ENCODE measurements at regions not wholly inside any gene's neighbourhood (a gene's known extent, or its start where the extent isn't known, plus 50 kb on each side); places are given as distances from the start of the nearest gene placed in this dataset.

DNA sequence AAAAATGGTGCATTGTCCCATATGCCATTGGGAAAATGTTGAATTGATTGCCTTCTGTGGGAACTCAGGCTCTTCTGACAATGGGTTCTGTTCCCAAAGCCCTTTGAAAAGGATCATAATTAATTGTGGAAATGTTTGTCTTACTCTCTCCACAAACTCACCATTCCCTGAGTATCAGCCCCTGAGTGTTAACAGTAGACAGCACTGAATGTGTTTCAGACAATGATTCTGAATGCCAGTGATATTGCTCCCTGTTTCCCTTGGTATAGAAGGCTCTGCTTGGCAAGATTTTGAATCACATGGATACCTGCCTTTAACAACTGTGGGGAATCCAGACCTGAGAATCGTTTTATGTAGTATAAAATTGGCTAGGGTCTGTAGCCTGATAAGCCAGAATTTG is 1096.8 kb downstream of the ADGRL2 start:
- no peak overlapping the region for H3K27ac ChIP-seq
- H3K9ac ChIP-seq (ENCODE audit: insufficient read length), result no peak overlapping the region
- H3K36me3 ChIP-seq (ENCODE audit: insufficient read depth, low read length), result no peaks in the 10 kb centered on the region
- no peak for DNase-seq (ENCODE audit: low read depth, low spot score)
- TF ChIP-seq EZH2 (IDR thresholded peaks at IDR 0.05) (no peak), FOXP2 (optimal IDR thresholded peaks at IDR 0.05; ENCODE audit: control extremely low read depth, extremely low read length, insufficient read depth) (no peak), POLR2AphosphoS5 (IDR thresholded peaks at IDR 0.05; ENCODE audit: borderline replicate concordance, low read depth, low read length) (no peak)
- H3K9me3 ChIP-seq (ENCODE audit: low read depth, low read length), result no peaks in the 10 kb centered on the region
- no peak overlapping the region for H3K4me3 ChIP-seq

DNA sequence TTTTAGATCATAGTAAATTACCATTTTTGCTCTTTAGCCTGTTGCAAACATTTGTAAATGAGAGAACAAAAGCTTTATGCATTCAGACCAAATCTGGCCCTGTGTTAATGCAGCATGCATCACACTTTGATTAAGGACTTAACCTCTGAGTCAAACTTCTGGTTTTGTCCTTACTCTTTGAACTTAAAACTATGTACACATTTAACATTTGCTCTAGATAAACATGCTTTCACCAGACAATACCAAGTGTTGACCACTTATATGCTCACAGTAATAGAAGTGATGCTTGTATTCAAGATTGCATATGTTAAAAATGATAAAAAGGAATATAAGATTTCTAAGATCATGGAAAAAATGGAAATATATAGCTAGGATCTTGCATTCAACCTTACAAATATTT is 1095.3 kb downstream of the ADGRL2 start:
- no peak overlapping the region for H3K4me3 ChIP-seq
- no peak for TF ChIP-seq POLR2AphosphoS5 (IDR thresholded peaks at IDR 0.05; ENCODE audit: borderline replicate concordance, low read depth, low read length)
- TF ChIP-seq EZH2 (IDR thresholded peaks at IDR 0.05), result no peak
- no peak for TF ChIP-seq FOXP2 (optimal IDR thresholded peaks at IDR 0.05; ENCODE audit: control extremely low read depth, extremely low read length, insufficient read depth)
- H3K27ac ChIP-seq, result no peak overlapping the region
- H3K9me3 ChIP-seq (ENCODE audit: low read depth, low read length), result no peaks in the 10 kb centered on the region
- DNase-seq (ENCODE audit: low read depth, low spot score), result no peak
- H3K36me3 ChIP-seq (ENCODE audit: insufficient read depth, low read length), result no peaks in the 10 kb centered on the region
- H3K9ac ChIP-seq (ENCODE audit: insufficient read length), result no peak overlapping the region

DNA sequence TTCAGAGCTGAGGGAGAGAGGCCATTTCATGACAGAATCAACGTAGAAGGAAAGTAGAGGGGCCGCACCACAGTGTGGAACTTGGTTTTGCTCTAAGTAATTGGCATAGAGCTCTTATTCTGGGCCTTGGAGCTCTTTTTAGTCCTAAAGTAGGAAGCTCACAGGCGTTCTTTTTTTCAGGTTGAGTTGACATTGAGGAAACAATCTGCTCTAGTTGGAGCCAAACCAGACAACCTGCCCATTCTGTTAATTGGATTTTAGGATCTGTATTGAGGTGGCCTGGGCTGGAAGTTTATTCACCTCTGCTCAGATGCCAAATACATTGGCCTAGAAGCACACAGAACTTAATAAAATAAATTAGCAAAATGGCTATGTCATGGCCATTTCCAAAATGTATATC is 1093.9 kb downstream of the ADGRL2 start:
- Histone ChIP-seq H3K36me3 (ENCODE audit: insufficient read depth, low read length) (no peaks in the 10 kb centered on the region), H3K4me3 (no peak overlapping the region), H3K27ac (no peak overlapping the region), H3K9me3 (ENCODE audit: low read depth, low read length) (no peaks in the 10 kb centered on the region), H3K9ac (ENCODE audit: insufficient read length) (no peak overlapping the region)
- DNase-seq (ENCODE audit: low read depth, low spot score), result no peak
- TF ChIP-seq EZH2 (IDR thresholded peaks at IDR 0.05), result no peak
- no peak for TF ChIP-seq FOXP2 (optimal IDR thresholded peaks at IDR 0.05; ENCODE audit: control extremely low read depth, extremely low read length, insufficient read depth)
- no peak for TF ChIP-seq POLR2AphosphoS5 (IDR thresholded peaks at IDR 0.05; ENCODE audit: borderline replicate concordance, low read depth, low read length)

DNA sequence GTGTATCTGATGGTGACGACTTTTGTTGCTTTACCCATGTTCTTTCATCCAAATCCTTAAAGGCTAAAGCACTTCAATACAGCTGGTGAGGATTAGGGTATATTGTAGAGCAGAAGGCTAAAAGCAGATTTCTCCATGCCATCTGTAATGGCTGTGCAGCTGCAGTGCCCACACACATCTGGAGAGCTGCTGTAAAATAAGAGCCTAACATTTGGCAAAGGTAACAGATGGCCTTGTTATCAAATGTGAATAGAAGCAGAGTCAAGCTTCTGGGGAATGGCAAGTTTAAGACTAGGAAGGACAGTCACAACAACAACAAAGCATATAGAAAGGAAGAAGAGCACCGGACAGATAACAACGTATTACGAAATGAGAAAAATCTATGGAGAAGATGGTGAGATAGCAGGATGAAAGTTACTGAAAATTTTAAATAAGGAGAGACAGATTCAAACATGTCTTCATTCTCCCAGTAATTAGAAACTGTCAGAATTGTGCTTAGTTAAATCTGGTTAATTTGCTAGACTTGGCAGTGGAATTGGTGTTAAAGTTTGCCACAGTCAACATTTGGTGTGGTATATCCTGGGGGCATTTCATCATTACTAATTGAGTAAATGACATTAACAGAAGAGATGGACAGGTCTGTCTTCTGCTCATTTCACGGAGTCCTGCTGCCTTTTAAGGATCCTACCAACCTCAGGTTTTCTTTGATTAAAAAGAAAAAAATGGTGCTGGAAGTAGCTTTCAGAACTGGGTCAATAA is 1093.2 kb downstream of the ADGRL2 start:
- Histone ChIP-seq H3K9ac (ENCODE audit: insufficient read length) (no peak overlapping the region), H3K36me3 (ENCODE audit: insufficient read depth, low read length) (no peaks in the 10 kb centered on the region), H3K4me3 (no peak overlapping the region), H3K9me3 (ENCODE audit: low read depth, low read length) (no peaks in the 10 kb centered on the region), H3K27ac (no peak overlapping the region)
- TF ChIP-seq FOXP2 (optimal IDR thresholded peaks at IDR 0.05; ENCODE audit: control extremely low read depth, extremely low read length, insufficient read depth) (no peak), EZH2 (IDR thresholded peaks at IDR 0.05) (no peak), POLR2AphosphoS5 (IDR thresholded peaks at IDR 0.05; ENCODE audit: borderline replicate concordance, low read depth, low read length) (no peak)
- no peak for DNase-seq (ENCODE audit: low read depth, low spot score)

DNA sequence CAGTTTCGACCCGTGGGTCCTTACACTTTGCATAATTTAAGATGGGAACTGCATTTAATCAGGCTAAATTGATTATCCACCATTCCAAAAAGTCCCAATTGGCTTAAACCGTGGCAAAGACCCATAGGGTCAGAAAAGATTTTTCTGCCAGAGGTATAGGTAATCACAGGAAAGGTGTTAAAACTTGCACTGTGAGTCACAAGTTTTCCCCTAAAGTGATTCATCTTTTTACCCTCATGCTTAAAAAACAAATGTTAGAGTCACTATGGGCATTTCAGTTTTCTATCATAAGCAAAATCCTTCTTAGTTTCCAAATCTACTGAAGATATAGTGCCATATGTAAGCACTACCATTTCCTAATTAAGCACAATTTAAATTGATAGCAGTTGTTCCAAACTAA is 1079.8 kb downstream of the ADGRL2 start:
- H3K9ac ChIP-seq (ENCODE audit: insufficient read length), result no peak overlapping the region
- TF ChIP-seq POLR2AphosphoS5 (IDR thresholded peaks at IDR 0.05; ENCODE audit: borderline replicate concordance, low read depth, low read length), result no peak
- no peak for TF ChIP-seq EZH2 (IDR thresholded peaks at IDR 0.05)
- no peak for TF ChIP-seq FOXP2 (optimal IDR thresholded peaks at IDR 0.05; ENCODE audit: control extremely low read depth, extremely low read length, insufficient read depth)
- no peak overlapping the region for H3K27ac ChIP-seq
- no peaks in the 10 kb centered on the region for H3K36me3 ChIP-seq (ENCODE audit: insufficient read depth, low read length)
- no peak overlapping the region for H3K4me3 ChIP-seq
- DNase-seq (ENCODE audit: low read depth, low spot score), result no peak
- H3K9me3 ChIP-seq (ENCODE audit: low read depth, low read length), result no peaks in the 10 kb centered on the region

DNA sequence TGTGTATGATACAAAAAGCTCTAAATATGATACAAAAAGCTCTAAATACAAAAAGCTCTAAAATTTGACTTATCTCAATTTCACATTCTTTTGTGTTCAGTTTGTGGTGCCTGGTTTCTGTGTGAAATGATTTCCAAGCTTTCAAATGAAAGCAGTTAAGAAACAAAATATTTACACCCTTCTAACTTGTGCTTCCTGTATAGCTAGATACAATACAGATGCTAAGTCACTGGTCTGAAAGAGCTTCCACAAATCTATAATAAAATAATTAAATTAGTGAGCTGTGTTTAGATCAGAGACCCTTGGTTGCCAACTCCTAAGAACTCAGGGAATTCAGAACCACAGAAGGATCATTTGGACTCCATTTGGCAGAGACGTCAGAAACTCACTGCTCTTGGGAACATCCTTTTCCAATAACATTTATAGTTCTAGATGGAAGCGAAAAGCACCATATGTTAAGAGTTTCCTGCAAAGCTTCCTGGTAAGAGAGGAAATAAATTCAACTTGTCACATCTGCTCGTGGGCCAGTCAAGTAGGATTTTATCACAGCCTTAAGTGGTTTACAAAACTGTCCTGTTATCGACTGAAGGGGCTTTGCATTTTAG is 1079.1 kb downstream of the ADGRL2 start:
- Histone ChIP-seq H3K27ac (no peak overlapping the region), H3K9ac (ENCODE audit: insufficient read length) (no peak overlapping the region), H3K4me3 (no peak overlapping the region), H3K9me3 (ENCODE audit: low read depth, low read length) (no peaks in the 10 kb centered on the region), H3K36me3 (ENCODE audit: insufficient read depth, low read length) (no peaks in the 10 kb centered on the region)
- DNase-seq (ENCODE audit: low read depth, low spot score), result no peak
- TF ChIP-seq FOXP2 (optimal IDR thresholded peaks at IDR 0.05; ENCODE audit: control extremely low read depth, extremely low read length, insufficient read depth), result no peak
- TF ChIP-seq EZH2 (IDR thresholded peaks at IDR 0.05), result no peak
- no peak for TF ChIP-seq POLR2AphosphoS5 (IDR thresholded peaks at IDR 0.05; ENCODE audit: borderline replicate concordance, low read depth, low read length)

DNA sequence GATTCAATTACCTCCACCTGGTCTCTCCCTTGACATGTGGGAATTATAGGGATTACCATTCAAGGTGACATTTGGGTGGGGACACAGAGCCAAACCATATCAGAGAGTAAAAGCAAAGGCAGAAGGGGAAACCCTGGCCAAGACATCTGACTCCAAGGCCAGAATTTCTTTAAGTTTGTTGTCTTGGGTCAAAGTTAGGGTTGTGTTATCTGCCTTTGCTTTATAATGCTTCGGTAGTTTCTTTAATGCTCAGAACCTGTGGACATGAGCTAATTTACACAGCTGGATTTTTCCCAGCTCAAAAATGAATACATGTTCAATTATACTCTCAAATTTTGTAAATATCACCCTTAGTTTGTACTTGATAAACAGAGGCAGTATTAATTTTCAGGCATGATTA is 1074.4 kb downstream of the ADGRL2 start:
- H3K27ac ChIP-seq, result no peak overlapping the region
- H3K9ac ChIP-seq (ENCODE audit: insufficient read length), result no peak overlapping the region
- no peaks in the 10 kb centered on the region for H3K9me3 ChIP-seq (ENCODE audit: low read depth, low read length)
- H3K4me3 ChIP-seq, result no peak overlapping the region
- no peaks in the 10 kb centered on the region for H3K36me3 ChIP-seq (ENCODE audit: insufficient read depth, low read length)
- TF ChIP-seq FOXP2 (optimal IDR thresholded peaks at IDR 0.05; ENCODE audit: control extremely low read depth, extremely low read length, insufficient read depth) (no peak), POLR2AphosphoS5 (IDR thresholded peaks at IDR 0.05; ENCODE audit: borderline replicate concordance, low read depth, low read length) (no peak), EZH2 (IDR thresholded peaks at IDR 0.05) (no peak)
- no peak for DNase-seq (ENCODE audit: low read depth, low spot score)

DNA sequence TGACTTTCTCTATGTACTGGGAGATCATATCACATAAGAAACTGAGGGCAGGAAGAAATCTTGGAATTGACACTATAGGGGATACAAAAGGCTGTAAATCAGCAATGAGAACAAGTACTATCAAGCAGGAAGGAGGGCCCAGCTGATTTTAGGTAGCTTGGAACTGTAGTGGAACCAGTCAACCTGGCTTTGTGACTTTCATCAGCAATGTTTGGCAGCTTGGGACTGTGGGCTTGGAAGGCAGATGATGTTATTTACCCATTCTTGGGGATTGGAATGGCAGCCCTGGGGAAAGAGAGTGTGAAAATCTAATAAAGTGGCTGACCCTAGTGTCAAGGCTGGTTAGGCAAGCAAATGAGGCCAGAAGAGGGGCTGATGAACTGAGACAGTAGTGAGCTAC is 1073.3 kb downstream of the ADGRL2 start:
- Histone ChIP-seq H3K9me3 (ENCODE audit: low read depth, low read length) (no peaks in the 10 kb centered on the region), H3K9ac (ENCODE audit: insufficient read length) (no peak overlapping the region), H3K36me3 (ENCODE audit: insufficient read depth, low read length) (no peaks in the 10 kb centered on the region), H3K4me3 (no peak overlapping the region), H3K27ac (no peak overlapping the region)
- TF ChIP-seq FOXP2 (optimal IDR thresholded peaks at IDR 0.05; ENCODE audit: control extremely low read depth, extremely low read length, insufficient read depth) (no peak), POLR2AphosphoS5 (IDR thresholded peaks at IDR 0.05; ENCODE audit: borderline replicate concordance, low read depth, low read length) (no peak), EZH2 (IDR thresholded peaks at IDR 0.05) (no peak)
- no peak for DNase-seq (ENCODE audit: low read depth, low spot score)

Data from SK-N-MC (cell line).